Gastroesophageal sphincter (tissue), 4 donors: ENCODE measurements at regions not wholly inside any gene's neighbourhood (a gene's known extent, or its start where the extent isn't known, plus 50 kb on each side); places are given as distances from the start of the nearest gene placed in this dataset.
A peak's percentile ranks its signal among the peaks of the same experiment; 100 is the strongest.

ENCODE experiments used
- ATAC-seq: fragments of 150-250 bp; one replicate; pipeline ENCODE4 v1.9.1; 2016; ENCODE audit warnings: mild to moderate bottlenecking, moderate library complexity
- H3K27ac ChIP-seq, 4 donors: fragments of 200-600 bp; sonication (generic) in 3 of 4; 1 replicate in 3 of 4; 2 replicates in 1 of 4; pipeline ENCODE4 v1.5.1; 2016 to 2019
- H3K27me3 ChIP-seq: fragments of 200-600 bp; sonication (generic); one replicate; pipeline ENCODE4 v1.5.1; 2019
- H3K36me3 ChIP-seq, 2 donors: fragments of 200-600 bp; sonication (generic); one replicate each; pipeline ENCODE4 v1.5.1; 2019; ENCODE audit warnings: control low read depth in 1 of 2
- H3K4me1 ChIP-seq, 3 donors: fragments of 200-600 bp; sonication (generic); 1 replicate in 2 of 3; 2 replicates in 1 of 3; pipeline ENCODE4 v1.5.1; 2016 to 2019; ENCODE audit warnings: control low read depth in 2 of 3
- H3K4me3 ChIP-seq, 2 donors: fragments of 200-600 bp; sonication (generic); one replicate each; pipeline ENCODE4 v1.5.1; 2019; ENCODE audit warnings: mild to moderate bottlenecking in 1 of 2, moderate library complexity in 1 of 2
- H3K9me3 ChIP-seq, 3 donors: fragments of 200-600 bp; sonication (generic); one replicate each; pipeline ENCODE4 v1.5.1; 2017 to 2019; ENCODE audit warnings: control low read depth in 2 of 3
- CTCF ChIP-seq, 4 experiments: fragments of 200-600 bp in 2 of 4; fragments of 450-650 bp in 2 of 4; sonication (generic) in 1 of 4; IDR thresholded peaks; one replicate each; pipeline ENCODE4 v1.5.1; 2017 to 2019; ENCODE audit warnings: antibody characterized with exemption in 4 of 4, mild to moderate bottlenecking in 2 of 4, moderate library complexity in 2 of 4
- EP300 ChIP-seq: sonication (generic); formaldehyde crosslinking; IDR thresholded peaks from one replicate; pipeline ENCODE4 v1.6.1; 2017; ENCODE audit warnings: antibody characterized with exemption, mild to moderate bottlenecking
- POLR2A ChIP-seq, 2 donors: fragments of 450-650 bp; IDR thresholded peaks; one replicate each; pipeline ENCODE4 v1.6.1; 2017; ENCODE audit warnings: antibody characterized with exemption in 2 of 2, mild to moderate bottlenecking in 2 of 2, moderate library complexity in 1 of 2
- POLR2AphosphoS5 ChIP-seq: sonication (generic); formaldehyde crosslinking; IDR thresholded peaks from one replicate; pipeline ENCODE4 v1.6.1; 2017; ENCODE audit warnings: antibody characterized with exemption
- WGBS, 2 donors: methylation state at CpG; one replicate each; pipeline ENCODE4 v1.1.5; 2018; ENCODE audit warnings: low coverage in 1 of 2; 5-methylcytosine and 5-hydroxymethylcytosine counted together

GRCh38 chr10:24012249-24012803, 196.6 kb upstream of the KIAA1217 start:
- Histone ChIP-seq H3K27me3 (no peaks in the 10 kb centered on the region), H3K36me3 (no peaks in the 10 kb centered on the region), H3K27ac (no peak overlapping the region), H3K4me3 (no peak overlapping the region), H3K9me3 (no peaks in the 10 kb centered on the region), H3K4me1 (peaks cover 0 to 6% (median 0%) of the 10 kb centered on the region in 3 donors)
- no peak for ATAC-seq
- no peak for TF ChIP-seq POLR2A (IDR thresholded peaks at IDR 0.05)
- TF ChIP-seq EP300: no peak
- TF ChIP-seq POLR2AphosphoS5: no peak
- no peak for TF ChIP-seq CTCF (IDR thresholded peaks at IDR 0.05)

DNA sequence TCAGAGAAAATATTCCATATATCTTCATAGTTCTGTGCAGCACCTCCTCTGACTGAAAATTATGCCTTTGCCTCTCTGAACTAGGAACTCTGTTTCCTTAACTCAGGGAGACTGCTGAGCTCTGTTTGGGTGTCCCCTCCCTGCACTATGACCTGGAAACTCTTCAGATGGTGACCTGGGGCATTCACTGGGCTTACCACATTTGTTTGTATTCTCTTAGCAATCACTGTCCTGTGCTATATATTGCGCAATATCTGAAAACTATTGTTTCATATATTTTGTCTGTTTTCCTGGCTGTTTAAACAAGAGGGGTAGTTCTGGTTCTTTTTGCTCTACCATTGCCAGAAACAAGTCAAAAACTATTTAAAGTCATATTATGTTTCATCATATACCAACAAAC, 181.8 kb upstream of the KIAA1217 start:
- no peak for ATAC-seq
- 100% methylated on average over 1 of the region's 1 CpG for WGBS, 2 donors
- H3K4me1 ChIP-seq: no peaks in the 10 kb centered on the region
- H3K9me3 ChIP-seq: no peaks in the 10 kb centered on the region
- TF ChIP-seq POLR2AphosphoS5: no peak
- no peak for TF ChIP-seq CTCF (IDR thresholded peaks at IDR 0.05)
- no peak for TF ChIP-seq EP300
- TF ChIP-seq POLR2A (IDR thresholded peaks at IDR 0.05): no peak
- H3K36me3 ChIP-seq: no peaks in the 10 kb centered on the region
- H3K4me3 ChIP-seq: no peak overlapping the region
- no peaks in the 10 kb centered on the region for H3K27me3 ChIP-seq
- H3K27ac ChIP-seq: no peak overlapping the region

GRCh38 chr10:24034571-24034970, 174.4 kb upstream of the KIAA1217 start:
- TF ChIP-seq EP300 (no peak), POLR2A (IDR thresholded peaks at IDR 0.05) (no peak), CTCF (IDR thresholded peaks at IDR 0.05) (no peak), POLR2AphosphoS5 (no peak)

DNA sequence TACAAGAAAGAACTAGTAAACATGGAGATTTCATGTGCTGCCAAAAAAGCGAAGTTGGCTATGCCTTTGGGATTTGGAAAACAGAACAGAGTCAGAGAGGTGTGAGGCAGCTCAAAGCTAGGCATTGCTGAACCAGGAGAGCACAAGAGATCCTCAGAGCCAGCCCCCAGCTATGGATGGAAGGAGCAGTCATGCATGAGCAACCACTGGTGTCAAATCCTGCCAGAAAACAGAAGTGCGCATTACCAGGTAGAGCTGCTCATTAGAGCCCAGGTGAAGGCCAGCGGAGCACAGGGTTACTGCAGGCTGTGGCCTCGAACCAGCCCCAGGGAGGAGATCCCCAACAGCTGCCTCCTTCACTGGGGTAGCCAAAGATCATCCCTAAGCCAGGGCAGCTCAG, 173.2 kb upstream of the KIAA1217 start:
- H3K27ac ChIP-seq: no peak overlapping the region

More at GRCh38 chr10:24034571-24034970, 174.4 kb upstream of the KIAA1217 start:
- Histone ChIP-seq H3K9me3 (no peaks in the 10 kb centered on the region), H3K27ac (no peak overlapping the region), H3K36me3 (no peaks in the 10 kb centered on the region), H3K4me3 (no peak overlapping the region), H3K27me3 (no peaks in the 10 kb centered on the region), H3K4me1 (no peaks in the 10 kb centered on the region)
- ATAC-seq: peak; percentile 57
- WGBS, 2 donors: 87% methylated on average over 3 of the region's 5 CpGs; no CpG with 5 or more reads in 1 of the 2 donors

DNA sequence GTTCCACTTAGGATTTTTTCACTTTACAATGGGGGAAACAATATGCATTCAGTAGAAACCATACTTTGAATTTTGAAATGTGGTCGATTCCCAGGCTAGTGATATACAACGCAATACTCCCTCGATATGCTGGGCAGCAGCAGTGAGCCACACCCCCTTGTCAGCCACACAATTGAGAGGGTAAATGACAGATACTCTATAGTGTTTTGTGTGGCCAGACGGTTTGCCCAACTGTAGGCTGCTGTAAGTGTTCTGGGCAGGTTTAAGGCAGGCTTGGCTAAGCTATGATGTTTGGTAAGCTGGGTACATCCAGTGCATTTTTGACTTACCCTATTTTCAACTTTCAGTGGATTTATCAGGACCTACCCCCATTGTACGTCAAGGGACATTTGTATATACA, 169.6 kb upstream of the KIAA1217 start:
- Histone ChIP-seq H3K27me3 (peaks cover 8% of the 10 kb centered on the region), H3K4me3 (no peak overlapping the region), H3K36me3 (no peaks in the 10 kb centered on the region), H3K9me3 (no peaks in the 10 kb centered on the region), H3K27ac (no peak overlapping the region), H3K4me1 (no peaks in the 10 kb centered on the region)
- TF ChIP-seq POLR2AphosphoS5 (no peak), CTCF (IDR thresholded peaks at IDR 0.05) (no peak), EP300 (no peak)
- no peak for ATAC-seq
- WGBS, 2 donors: 77 to 87% methylated on average over 5 of the region's 5 CpGs

More for the DNA sequence above, 173.2 kb upstream of the KIAA1217 start:
- ATAC-seq: no peak
- H3K36me3 ChIP-seq: no peaks in the 10 kb centered on the region
- no peaks in the 10 kb centered on the region for H3K9me3 ChIP-seq
- H3K4me1 ChIP-seq: no peaks in the 10 kb centered on the region
- TF ChIP-seq EP300 (no peak), POLR2A (IDR thresholded peaks at IDR 0.05) (no peak), POLR2AphosphoS5 (no peak)
- H3K27me3 ChIP-seq: no peaks in the 10 kb centered on the region
- WGBS, 2 donors: 67 to 100% methylated on average over 1 of the region's 4 CpGs
- H3K4me3 ChIP-seq: no peak overlapping the region
